Upper lobe of left lung (tissue), 6 donors: ENCODE measurements at regions not wholly inside any gene's neighbourhood (a gene's known extent, or its start where the extent isn't known, plus 50 kb on each side); places are given as distances from the start of the nearest gene placed in this dataset.

ENCODE experiments used
- ATAC-seq, 2 donors: fragments of 200-7000 bp; cut with Tn5 transposase; one replicate each; pipeline ENCODE4 v1.9.1; 2022; ENCODE audit warnings: mild to moderate bottlenecking in 2 of 2, moderate library complexity in 2 of 2; ENCODE audit not compliant: low FRiP score in 2 of 2
- DNase-seq, 2 donors: peaks; one replicate each; pipeline ENCODE4 v3.0.0-alpha.2; 2019 to 2020
- H3K27ac ChIP-seq, 4 donors: fragments of 200-600 bp; sonication (generic); one replicate each; pipeline ENCODE4 v1.5.1; 2016 to 2019
- H3K27me3 ChIP-seq, 4 donors: fragments of 200-600 bp; sonication (generic); one replicate each; pipeline ENCODE4 v1.5.1; 2017 to 2019
- H3K36me3 ChIP-seq, 4 donors: fragments of 200-600 bp; sonication (generic); one replicate each; pipeline ENCODE4 v1.5.1; 2016 to 2019
- H3K4me1 ChIP-seq, 4 donors: fragments of 200-600 bp; sonication (generic); one replicate each; pipeline ENCODE4 v1.5.1; 2018 to 2019
- H3K4me3 ChIP-seq, 4 donors: fragments of 200-600 bp; sonication (generic); one replicate each; pipeline ENCODE4 v1.5.1; 2017 to 2019; ENCODE audit warnings: mild to moderate bottlenecking in 2 of 4, moderate library complexity in 1 of 4
- H3K9me3 ChIP-seq, 4 donors: fragments of 200-600 bp; sonication (generic); one replicate each; pipeline ENCODE4 v1.5.1; 2018 to 2019
- EP300 ChIP-seq, 4 donors: sonication (generic); formaldehyde crosslinking; IDR thresholded peaks; one replicate each; pipeline ENCODE4 v1.5.1; 2017; ENCODE audit warnings: antibody characterized with exemption in 4 of 4, control low read depth in 2 of 4
- POLR2A ChIP-seq, 4 donors: fragments of 450-650 bp; IDR thresholded peaks; one replicate each; pipeline ENCODE4 v1.5.1; 2016 to 2017; ENCODE audit warnings: antibody characterized with exemption in 4 of 4, mild to moderate bottlenecking in 2 of 4
- POLR2AphosphoS5 ChIP-seq, 2 donors: sonication (generic); formaldehyde crosslinking; IDR thresholded peaks; one replicate each; pipeline ENCODE4 v1.5.1; 2017; ENCODE audit warnings: antibody characterized with exemption in 2 of 2
- WGBS, 2 donors: methylation state at CpG; one replicate each; pipeline ENCODE4 v1.1.5; 2017 to 2018; 5-methylcytosine and 5-hydroxymethylcytosine counted together
- TF ChIP-seq, protein P1 (sequence below), 6 experiments: fragments of 450-650 bp in 4 of 6; fragments of 200-600 bp in 2 of 6; sonication (generic) in 2 of 6; IDR thresholded peaks; one replicate each; pipeline ENCODE4 v1.5.1; 2016 to 2019; ENCODE audit warnings: antibody characterized with exemption in 6 of 6
- donor health status: DM: no; HTN: no; CAD: no; lungs with moderate emphysema.
- donor health status: DM: no; HTN: yes; CAD: no; lungs with severe emphysema.

DNA sequence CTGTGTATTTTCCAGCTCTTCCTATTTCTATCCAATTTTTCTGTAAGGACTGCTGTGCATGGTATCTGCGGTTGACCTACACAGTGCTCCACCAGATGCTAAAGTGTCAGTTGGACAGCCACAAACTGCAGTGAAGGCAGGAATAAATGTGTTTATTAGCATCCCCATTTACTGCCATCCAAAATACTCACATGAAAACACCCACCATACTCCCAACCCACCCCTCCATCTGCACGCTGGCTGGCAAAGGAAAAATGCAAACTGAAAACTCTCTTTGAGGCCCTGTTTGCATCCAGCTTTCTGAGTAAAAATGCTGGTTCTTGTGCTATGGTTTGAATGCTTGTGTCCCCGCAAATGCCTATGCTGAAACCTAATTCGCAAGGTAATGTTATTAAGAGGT lies 515.5 kb downstream of the ZNF385D start:
- no peaks in the 10 kb centered on the region for H3K36me3 ChIP-seq
- no peaks in the 10 kb centered on the region for H3K27me3 ChIP-seq
- TF ChIP-seq POLR2A (IDR thresholded peaks at IDR 0.05) (no peak), POLR2AphosphoS5 (IDR thresholded peaks at IDR 0.05) (no peak), EP300 (IDR thresholded peaks at IDR 0.05) (no peak)
- TF ChIP-seq, protein P1, sequence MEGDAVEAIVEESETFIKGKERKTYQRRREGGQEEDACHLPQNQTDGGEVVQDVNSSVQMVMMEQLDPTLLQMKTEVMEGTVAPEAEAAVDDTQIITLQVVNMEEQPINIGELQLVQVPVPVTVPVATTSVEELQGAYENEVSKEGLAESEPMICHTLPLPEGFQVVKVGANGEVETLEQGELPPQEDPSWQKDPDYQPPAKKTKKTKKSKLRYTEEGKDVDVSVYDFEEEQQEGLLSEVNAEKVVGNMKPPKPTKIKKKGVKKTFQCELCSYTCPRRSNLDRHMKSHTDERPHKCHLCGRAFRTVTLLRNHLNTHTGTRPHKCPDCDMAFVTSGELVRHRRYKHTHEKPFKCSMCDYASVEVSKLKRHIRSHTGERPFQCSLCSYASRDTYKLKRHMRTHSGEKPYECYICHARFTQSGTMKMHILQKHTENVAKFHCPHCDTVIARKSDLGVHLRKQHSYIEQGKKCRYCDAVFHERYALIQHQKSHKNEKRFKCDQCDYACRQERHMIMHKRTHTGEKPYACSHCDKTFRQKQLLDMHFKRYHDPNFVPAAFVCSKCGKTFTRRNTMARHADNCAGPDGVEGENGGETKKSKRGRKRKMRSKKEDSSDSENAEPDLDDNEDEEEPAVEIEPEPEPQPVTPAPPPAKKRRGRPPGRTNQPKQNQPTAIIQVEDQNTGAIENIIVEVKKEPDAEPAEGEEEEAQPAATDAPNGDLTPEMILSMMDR (IDR thresholded peaks at IDR 0.05) = no peak
- 65 to 86% methylated on average over 4 of the region's 4 CpGs for WGBS, 2 donors
- no peak for DNase-seq
- ATAC-seq = no peak
- no peak overlapping the region for H3K4me3 ChIP-seq
- no peak overlapping the region for H3K27ac ChIP-seq
- no peaks in the 10 kb centered on the region for H3K9me3 ChIP-seq
- no peaks in the 10 kb centered on the region for H3K4me1 ChIP-seq

DNA sequence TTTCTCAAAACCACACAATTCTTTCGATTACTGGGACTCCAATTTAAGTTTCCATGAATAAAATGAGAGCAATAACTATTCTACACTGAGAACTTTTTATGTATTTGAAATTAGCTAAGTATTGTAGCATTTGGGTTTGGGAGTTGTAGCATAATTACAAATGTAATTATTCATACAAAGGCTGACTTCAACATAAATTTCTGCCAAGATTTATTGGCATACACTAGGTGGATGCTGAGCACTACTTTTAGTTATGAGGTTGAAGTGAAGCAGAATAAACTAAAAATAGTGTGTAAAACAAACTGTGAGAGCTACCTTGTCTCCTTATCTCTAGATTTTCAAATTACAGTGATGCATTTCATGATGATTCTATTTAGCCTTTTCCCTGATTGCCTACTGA lies 516.1 kb downstream of the ZNF385D start:
- no peak for ATAC-seq
- no peaks in the 10 kb centered on the region for H3K27me3 ChIP-seq
- H3K4me3 ChIP-seq = no peak overlapping the region
- DNase-seq = no peak
- H3K36me3 ChIP-seq = no peaks in the 10 kb centered on the region
- H3K27ac ChIP-seq = no peak overlapping the region
- H3K4me1 ChIP-seq = no peaks in the 10 kb centered on the region
- 89% methylated on average over 1 of the region's 1 CpG for WGBS, 2 donors
- TF ChIP-seq, protein P1 (IDR thresholded peaks at IDR 0.05) = no peak
- TF ChIP-seq EP300 (IDR thresholded peaks at IDR 0.05) = no peak
- no peak for TF ChIP-seq POLR2A (IDR thresholded peaks at IDR 0.05)
- TF ChIP-seq POLR2AphosphoS5 (IDR thresholded peaks at IDR 0.05) = no peak
- H3K9me3 ChIP-seq = no peaks in the 10 kb centered on the region

DNA sequence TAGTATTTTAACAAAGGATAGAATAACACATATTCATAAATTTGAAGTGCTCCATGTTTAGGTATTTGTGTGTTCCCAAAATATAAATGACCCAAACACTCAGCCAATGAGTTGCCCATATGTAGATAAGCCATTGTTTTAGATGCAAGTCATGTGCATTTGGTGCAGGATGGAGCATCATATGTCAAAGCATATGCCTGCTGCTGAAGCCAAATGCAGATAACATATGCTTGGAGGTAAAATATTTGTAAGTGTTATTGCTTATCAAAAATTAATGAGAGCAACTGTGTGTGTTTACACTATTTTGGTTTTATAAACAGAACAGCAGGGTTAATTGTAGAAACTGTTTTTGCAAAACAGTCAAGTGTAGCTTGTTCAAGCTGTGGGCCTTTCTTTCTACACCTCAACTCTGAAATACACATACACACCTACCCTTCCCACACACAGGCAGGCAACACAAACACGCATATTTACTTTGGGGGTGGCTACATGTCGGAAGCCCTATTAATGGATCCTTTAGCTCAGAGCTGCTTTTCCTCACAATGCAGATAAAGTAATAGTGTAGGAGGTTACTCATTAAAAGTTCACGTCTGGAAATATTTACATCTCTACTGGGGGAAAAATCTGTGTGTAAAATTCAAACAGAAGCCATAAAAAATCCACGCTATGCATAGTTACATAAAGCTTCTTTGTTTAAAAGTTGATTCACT lies 521.4 kb downstream of the ZNF385D start:
- H3K4me3 ChIP-seq = no peak overlapping the region
- H3K9me3 ChIP-seq = no peaks in the 10 kb centered on the region
- 62 to 64% methylated on average over 4 of the region's 4 CpGs for WGBS, 2 donors
- ATAC-seq (no peak), DNase-seq (no peak)
- H3K27me3 ChIP-seq = no peaks in the 10 kb centered on the region
- no peaks in the 10 kb centered on the region for H3K36me3 ChIP-seq
- H3K27ac ChIP-seq = no peak overlapping the region
- TF ChIP-seq, protein P1 (IDR thresholded peaks at IDR 0.05) = no peak
- TF ChIP-seq EP300 (IDR thresholded peaks at IDR 0.05) (no peak), POLR2AphosphoS5 (IDR thresholded peaks at IDR 0.05) (no peak), POLR2A (IDR thresholded peaks at IDR 0.05) (no peak)
- H3K4me1 ChIP-seq = no peaks in the 10 kb centered on the region

DNA sequence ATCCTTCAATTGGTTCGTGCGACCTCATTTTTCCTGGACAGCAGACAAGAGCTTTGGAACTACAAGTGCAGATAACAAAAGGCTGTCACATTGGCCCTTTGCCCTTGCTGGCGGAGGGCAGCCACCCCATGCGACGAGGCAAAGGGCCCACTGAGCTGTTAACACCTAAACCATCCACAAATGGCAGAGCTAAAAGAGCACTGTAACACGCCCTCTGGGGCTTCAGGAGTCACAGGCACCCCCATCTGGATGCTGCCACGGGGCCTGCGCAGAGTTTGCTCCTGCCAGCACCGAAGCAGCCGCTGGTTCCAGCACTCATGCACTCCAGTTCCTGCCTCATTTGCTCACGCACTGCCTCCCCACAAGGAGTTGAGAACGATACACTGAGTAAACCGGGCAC lies 524.9 kb downstream of the ZNF385D start:
- WGBS, 2 donors = 87 to 89% methylated on average over 13 of the region's 13 CpGs
- Histone ChIP-seq H3K27ac (no peak overlapping the region), H3K4me3 (no peak overlapping the region), H3K9me3 (no peaks in the 10 kb centered on the region), H3K36me3 (no peaks in the 10 kb centered on the region), H3K27me3 (no peaks in the 10 kb centered on the region), H3K4me1 (no peaks in the 10 kb centered on the region)
- DNase-seq (peak in 1 of 2 donors; percentile 59), ATAC-seq (no peak)
- TF ChIP-seq, protein P1 (IDR thresholded peaks at IDR 0.05) = no peak
- TF ChIP-seq EP300 (IDR thresholded peaks at IDR 0.05) = no peak
- no peak for TF ChIP-seq POLR2A (IDR thresholded peaks at IDR 0.05)
- no peak for TF ChIP-seq POLR2AphosphoS5 (IDR thresholded peaks at IDR 0.05)

DNA sequence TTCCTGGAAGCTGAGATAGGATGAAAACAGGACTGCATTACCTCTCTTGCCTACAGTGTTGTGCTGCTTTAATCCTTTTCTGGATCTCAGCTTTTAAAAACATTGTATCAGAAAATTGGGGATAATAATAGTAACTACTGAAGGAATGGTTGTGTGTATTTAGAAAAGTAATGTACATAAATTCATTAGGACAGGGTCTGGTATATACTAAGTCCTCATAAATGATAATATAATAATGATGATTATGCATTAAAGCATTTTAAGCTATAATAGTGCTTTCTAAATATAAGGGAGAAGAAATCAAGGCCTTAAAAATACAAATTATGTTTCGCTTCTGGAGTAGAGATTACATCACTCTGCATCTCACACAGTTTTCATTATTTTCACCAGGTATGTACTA lies 530.1 kb downstream of the ZNF385D start:
- no peaks in the 10 kb centered on the region for H3K9me3 ChIP-seq
- no peaks in the 10 kb centered on the region for H3K27me3 ChIP-seq
- no peak for DNase-seq
- no peak overlapping the region for H3K27ac ChIP-seq
- TF ChIP-seq, protein P1 (IDR thresholded peaks at IDR 0.05) = no peak
- TF ChIP-seq POLR2A (IDR thresholded peaks at IDR 0.05) (no peak), EP300 (IDR thresholded peaks at IDR 0.05) (no peak), POLR2AphosphoS5 (IDR thresholded peaks at IDR 0.05) (no peak)
- ATAC-seq = no peak
- H3K36me3 ChIP-seq = no peaks in the 10 kb centered on the region
- no peaks in the 10 kb centered on the region for H3K4me1 ChIP-seq
- 88 to 94% methylated on average over 1 of the region's 1 CpG for WGBS, 2 donors
- H3K4me3 ChIP-seq = no peak overlapping the region
